CD4-positive, CD25-positive, alpha-beta regulatory T cell (primary cell): ENCODE measurements at regions not wholly inside any gene's neighbourhood (a gene's known extent, or its start where the extent isn't known, plus 50 kb on each side); places are given as distances from the start of the nearest gene placed in this dataset.
"Not testable (repeated sequence)": the region's sequence is repeated elsewhere in the genome, so short reads cannot be mapped to it uniquely, and the experiment has no call there.

ENCODE experiments used
- ATAC-seq, 2 donors: fragments of 150-1000 bp; cut with Tn5 transposase; one replicate each; pipeline ENCODE4 v1.10.0; 2021; ENCODE audit warnings: low read depth in 2 of 2, moderate number of reproducible peaks in 2 of 2, moderate library complexity in 1 of 2
- DNase-seq, 3 donors: peaks; one replicate each; pipeline versions ENCODE4 v3.0.0 to v3.0.0-alpha.2; 2012 to 2022; ENCODE audit warnings: mixed read lengths in 1 of 3
- H3K27ac ChIP-seq: one replicate; pipeline ENCODE4 v1.7.0; 2013; ENCODE audit warnings: mild to moderate bottlenecking, low read length; ENCODE audit not compliant: insufficient read depth, poor library complexity, severe bottlenecking
- H3K27me3 ChIP-seq: one replicate; pipeline ENCODE4 v1.7.0; 2013; ENCODE audit warnings: low read length; ENCODE audit not compliant: control insufficient read depth, insufficient read depth
- H3K36me3 ChIP-seq: one replicate; pipeline ENCODE4 v1.7.0; 2013; ENCODE audit warnings: mild to moderate bottlenecking, low read length, moderate library complexity; ENCODE audit not compliant: control insufficient read depth, insufficient read depth
- H3K4me1 ChIP-seq: 2 replicates; pipeline ENCODE4 v1.7.0; 2013; ENCODE audit warnings: mild to moderate bottlenecking, low read length; ENCODE audit not compliant: insufficient read depth, control insufficient read depth, poor library complexity, severe bottlenecking
- H3K4me3 ChIP-seq: one replicate; pipeline ENCODE4 v1.7.0; 2013; ENCODE audit warnings: low read depth, mild to moderate bottlenecking, low read length, moderate library complexity
- H3K9me3 ChIP-seq, 2 experiments: 1 replicate in 1 of 2; 2 replicates in 1 of 2; pipeline ENCODE4 v1.7.0; 2013; ENCODE audit warnings: low read length in 2 of 2, mild to moderate bottlenecking in 1 of 2, moderate library complexity in 1 of 2; ENCODE audit not compliant: control insufficient read depth in 2 of 2
- H3K27ac Mint-ChIP-seq, 3 donors: one replicate each; pipeline ENCODE4 v1.8.0; 2020 to 2022; ENCODE audit warnings: mild to moderate bottlenecking in 3 of 3, mixed read lengths in 3 of 3, moderate library complexity in 2 of 3
- H3K27me3 Mint-ChIP-seq: one replicate; pipeline ENCODE4 v1.8.0; 2022; ENCODE audit warnings: mild to moderate bottlenecking, mixed read lengths
- H3K36me3 Mint-ChIP-seq: one replicate; pipeline ENCODE4 v1.8.0; 2020; ENCODE audit warnings: mixed read lengths
- H3K4me1 Mint-ChIP-seq, 4 donors: one replicate each; pipeline ENCODE4 v1.8.0; 2020 to 2022; ENCODE audit warnings: mixed read lengths in 4 of 4, mild to moderate bottlenecking in 1 of 4
- H3K4me3 Mint-ChIP-seq, 4 donors: one replicate each; pipeline ENCODE4 v1.8.0; 2020 to 2022; ENCODE audit warnings: mild to moderate bottlenecking in 4 of 4, mixed read lengths in 4 of 4, moderate library complexity in 3 of 4
- H3K9me3 Mint-ChIP-seq, 7 donors: one replicate each; pipeline ENCODE4 v1.8.0; 2020 to 2022; ENCODE audit warnings: mixed read lengths in 7 of 7, mild to moderate bottlenecking in 3 of 7, moderate library complexity in 2 of 7

GRCh38 chr9:124137009-124137943 lies 120.5 kb upstream of the NEK6 start:
- no peak overlapping the region for H3K27ac Mint-ChIP-seq
- peaks cover 0 to 2% (median 0%) of the 10 kb centered on the region in 4 donors for H3K4me1 Mint-ChIP-seq
- H3K9me3 Mint-ChIP-seq, result no peaks in the 10 kb centered on the region
- no peaks in the 10 kb centered on the region for H3K27me3 ChIP-seq
- H3K36me3 Mint-ChIP-seq, result no peaks in the 10 kb centered on the region
- no peak overlapping the region for H3K4me3 ChIP-seq
- no peaks in the 10 kb centered on the region for H3K9me3 ChIP-seq
- no peak overlapping the region for H3K4me3 Mint-ChIP-seq
- ATAC-seq (no peak), DNase-seq (no peak)
- no peaks in the 10 kb centered on the region for H3K4me1 ChIP-seq
- peaks cover 4% of the 10 kb centered on the region for H3K27me3 Mint-ChIP-seq
- no peaks in the 10 kb centered on the region for H3K36me3 ChIP-seq
- no peak overlapping the region for H3K27ac ChIP-seq

DNA sequence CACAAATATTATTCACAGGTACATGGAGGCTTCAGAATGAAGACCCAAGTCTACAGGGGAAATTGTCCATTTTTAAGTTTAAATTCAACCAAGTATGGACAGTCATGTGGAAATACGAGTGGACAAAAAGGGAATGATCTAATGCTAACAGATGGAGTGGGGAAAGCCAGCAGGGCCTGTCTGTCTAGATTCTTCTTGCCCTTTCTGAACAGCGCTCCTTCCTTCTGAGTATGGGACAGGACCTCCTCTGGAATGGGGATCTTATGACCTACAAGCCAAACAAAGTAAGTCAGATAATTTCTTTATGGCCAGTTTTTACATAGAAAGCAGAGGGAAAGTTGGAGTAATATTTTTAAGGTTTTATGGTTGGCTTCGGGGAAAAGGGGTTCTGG lies 119.8 kb upstream of the NEK6 start:
- peaks cover 0 to 2% (median 0%) of the 10 kb centered on the region in 4 donors for H3K4me1 Mint-ChIP-seq
- no peak for ATAC-seq
- no peak overlapping the region for H3K4me3 Mint-ChIP-seq
- Histone ChIP-seq H3K9me3 (no peaks in the 10 kb centered on the region), H3K4me3 (no peak overlapping the region), H3K27ac (no peak overlapping the region), H3K4me1 (no peaks in the 10 kb centered on the region), H3K27me3 (no peaks in the 10 kb centered on the region), H3K36me3 (no peaks in the 10 kb centered on the region)
- H3K9me3 Mint-ChIP-seq, result no peaks in the 10 kb centered on the region
- no peak for DNase-seq
- H3K27ac Mint-ChIP-seq, result no peak overlapping the region
- H3K27me3 Mint-ChIP-seq, result peaks cover 4% of the 10 kb centered on the region
- no peaks in the 10 kb centered on the region for H3K36me3 Mint-ChIP-seq

DNA sequence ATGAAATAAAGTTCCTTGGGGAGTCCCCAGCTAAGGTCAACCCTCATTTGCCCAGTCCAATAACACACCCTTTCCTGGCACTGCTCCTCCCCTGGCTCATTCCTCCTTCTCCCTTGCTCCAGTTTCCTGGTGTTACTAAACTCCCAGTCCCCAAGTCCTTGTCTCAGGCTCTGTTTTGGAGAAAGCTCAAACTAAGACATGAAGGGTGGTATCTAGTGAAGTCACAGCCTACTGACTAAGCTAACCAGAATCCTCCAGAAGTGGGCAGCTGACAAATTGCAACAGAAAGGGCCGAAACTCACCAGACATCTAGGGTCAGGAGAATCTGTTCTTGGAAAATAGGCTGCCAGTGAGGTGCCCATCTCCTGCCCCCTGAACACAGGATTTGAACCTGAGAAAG lies 118.7 kb upstream of the NEK6 start:
- Mint-ChIP-seq H3K4me3 (no peak overlapping the region), H3K27ac (peak overlapping the region in 1 of 3 donors; percentile 32)
- no peak for ATAC-seq

GRCh38 chr9:124140941-124141568 lies 116.7 kb upstream of the NEK6 start:
- H3K4me3 ChIP-seq, result no peak overlapping the region
- H3K27ac Mint-ChIP-seq, result no peak overlapping the region
- no peak for ATAC-seq
- peaks cover 4% of the 10 kb centered on the region for H3K27me3 Mint-ChIP-seq
- H3K4me1 ChIP-seq, result no peaks in the 10 kb centered on the region
- no peaks in the 10 kb centered on the region for H3K4me1 Mint-ChIP-seq
- H3K27me3 ChIP-seq, result no peaks in the 10 kb centered on the region
- no peaks in the 10 kb centered on the region for H3K36me3 ChIP-seq
- H3K9me3 ChIP-seq, result no peaks in the 10 kb centered on the region
- H3K27ac ChIP-seq, result no peak overlapping the region
- no peak overlapping the region for H3K4me3 Mint-ChIP-seq
- no peaks in the 10 kb centered on the region for H3K9me3 Mint-ChIP-seq
- no peak for DNase-seq
- no peaks in the 10 kb centered on the region for H3K36me3 Mint-ChIP-seq

More for the DNA sequence above, 118.7 kb upstream of the NEK6 start:
- no peaks in the 10 kb centered on the region for H3K36me3 ChIP-seq
- H3K27ac ChIP-seq, result no peak overlapping the region
- H3K4me3 ChIP-seq, result no peak overlapping the region
- H3K27me3 Mint-ChIP-seq, result peaks cover 4% of the 10 kb centered on the region
- no peaks in the 10 kb centered on the region for H3K4me1 ChIP-seq
- no peak for DNase-seq
- no peaks in the 10 kb centered on the region for H3K9me3 Mint-ChIP-seq
- H3K4me1 Mint-ChIP-seq, result no peaks in the 10 kb centered on the region
- no peaks in the 10 kb centered on the region for H3K27me3 ChIP-seq
- H3K9me3 ChIP-seq, result no peaks in the 10 kb centered on the region
- no peaks in the 10 kb centered on the region for H3K36me3 Mint-ChIP-seq

- not testable (repeated sequence) for ATAC-seq, H3K27ac ChIP-seq, H3K27ac Mint-ChIP-seq, H3K4me1 Mint-ChIP-seq, H3K27me3 ChIP-seq, DNase-seq, H3K9me3 Mint-ChIP-seq, H3K27me3 Mint-ChIP-seq, H3K9me3 ChIP-seq, H3K4me1 ChIP-seq, H3K36me3 ChIP-seq, H3K4me3 ChIP-seq, H3K4me3 Mint-ChIP-seq, H3K36me3 Mint-ChIP-seq
These were observed 113.1 kb upstream of the NEK6 start for GRCh38 chr9:124144561-124145123.

DNA sequence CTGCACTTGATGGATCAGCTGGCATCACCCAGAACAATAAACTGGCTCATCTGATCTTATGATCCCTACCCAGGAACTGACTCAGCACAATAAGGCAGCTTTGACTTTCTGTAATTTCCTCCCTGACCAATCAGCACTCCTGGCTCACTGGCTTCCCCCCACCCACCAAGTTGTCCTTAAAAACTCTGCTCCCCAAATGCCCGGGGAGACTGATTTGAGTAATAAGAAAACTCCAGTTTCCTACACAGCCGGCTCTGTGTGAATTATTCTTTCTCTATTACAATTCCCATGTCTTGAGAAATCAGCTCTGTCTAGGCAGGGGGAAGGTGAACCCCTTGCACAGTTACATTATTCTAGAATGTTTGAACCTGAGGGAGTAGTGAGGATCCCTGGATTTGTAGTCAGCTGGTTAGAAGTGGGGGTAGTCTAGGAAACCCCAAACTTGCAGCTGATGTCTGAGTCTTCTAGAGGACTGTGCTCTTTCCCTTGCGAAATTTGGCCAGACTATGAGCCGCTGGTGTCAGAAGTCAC lies 111.7 kb upstream of the NEK6 start:
- H3K9me3 ChIP-seq, result no peaks in the 10 kb centered on the region
- H3K27ac ChIP-seq, result no peak overlapping the region
- no peaks in the 10 kb centered on the region for H3K27me3 Mint-ChIP-seq
- ATAC-seq, result no peak
- H3K27ac Mint-ChIP-seq, result no peak overlapping the region
- peaks cover 0 to 4% (median 2%) of the 10 kb centered on the region in 7 donors for H3K9me3 Mint-ChIP-seq
- no peaks in the 10 kb centered on the region for H3K4me1 ChIP-seq
- no peaks in the 10 kb centered on the region for H3K36me3 ChIP-seq
- no peaks in the 10 kb centered on the region for H3K4me1 Mint-ChIP-seq
- H3K36me3 Mint-ChIP-seq, result no peaks in the 10 kb centered on the region
- H3K4me3 ChIP-seq, result no peak overlapping the region
- no peak for DNase-seq
- H3K4me3 Mint-ChIP-seq, result no peak overlapping the region
- peaks cover 3% of the 10 kb centered on the region for H3K27me3 ChIP-seq

DNA sequence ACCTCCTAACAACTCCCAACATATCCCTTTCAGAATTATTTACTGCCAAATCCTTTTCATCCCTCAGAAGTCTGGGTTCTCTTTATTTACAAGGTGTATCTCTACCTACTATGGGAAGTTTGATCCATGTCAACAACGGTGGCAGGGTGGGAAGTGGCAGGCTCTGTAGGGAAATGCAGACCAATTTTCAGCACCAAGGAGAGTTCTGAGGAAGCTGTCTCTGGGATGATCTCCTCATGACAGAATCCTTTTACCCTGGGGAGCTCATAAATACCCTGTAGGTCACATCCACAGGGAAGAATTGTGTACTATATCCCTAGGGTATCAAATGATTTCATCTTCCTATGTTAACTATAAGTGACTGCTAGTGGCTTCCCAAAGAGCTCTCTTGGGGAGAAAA lies 107.8 kb upstream of the NEK6 start:
- peaks cover 0 to 4% (median 2%) of the 10 kb centered on the region in 7 donors for H3K9me3 Mint-ChIP-seq
- Histone ChIP-seq H3K4me1 (no peaks in the 10 kb centered on the region), H3K27ac (no peak overlapping the region), H3K27me3 (peaks cover 3% of the 10 kb centered on the region), H3K4me3 (no peak overlapping the region), H3K36me3 (no peaks in the 10 kb centered on the region), H3K9me3 (no peaks in the 10 kb centered on the region)
- H3K27me3 Mint-ChIP-seq, result peaks cover 14% of the 10 kb centered on the region
- no peak for ATAC-seq
- no peak overlapping the region for H3K27ac Mint-ChIP-seq
- H3K4me3 Mint-ChIP-seq, result no peak overlapping the region
- H3K36me3 Mint-ChIP-seq, result no peaks in the 10 kb centered on the region
- no peak for DNase-seq
- no peaks in the 10 kb centered on the region for H3K4me1 Mint-ChIP-seq
